Breast epithelium (tissue), 4 donors: ENCODE measurements at regions not wholly inside any gene's neighbourhood (a gene's known extent, or its start where the extent isn't known, plus 50 kb on each side); places are given as distances from the start of the nearest gene placed in this dataset.

Experiments used
- DNase-seq, 2 donors: peaks; one replicate each; pipeline ENCODE4 v3.0.0-alpha.2; 2019; ENCODE audit warnings: low spot score in 2 of 2
- H3K27ac ChIP-seq, 2 donors: fragments of 200-600 bp; sonication (generic) in 1 of 2; one replicate each; pipeline ENCODE4 v1.5.1; 2016 to 2019; ENCODE audit warnings: mild to moderate bottlenecking in 1 of 2
- H3K27me3 ChIP-seq, 2 donors: fragments of 200-600 bp; sonication (generic) in 1 of 2; one replicate each; pipeline versions ENCODE4 v1.5.1 to v1.6.0; 2017 to 2019; ENCODE audit warnings: control low read depth in 1 of 2, mild to moderate bottlenecking in 1 of 2
- H3K36me3 ChIP-seq: fragments of 200-600 bp; one replicate; pipeline ENCODE4 v1.5.1; 2019
- H3K4me1 ChIP-seq, 2 donors: fragments of 200-600 bp; sonication (generic); one replicate each; pipeline ENCODE4 v1.5.1; 2016 to 2019; ENCODE audit warnings: control low read depth in 1 of 2
- H3K4me3 ChIP-seq, 3 donors: fragments of 200-600 bp; sonication (generic); 1 replicate in 2 of 3; 2 replicates in 1 of 3; pipeline ENCODE4 v1.5.1; 2016 to 2019; ENCODE audit warnings: mild to moderate bottlenecking in 3 of 3, moderate library complexity in 2 of 3
- H3K9me3 ChIP-seq, 2 donors: fragments of 200-600 bp; sonication (generic) in 1 of 2; one replicate each; pipeline ENCODE4 v1.5.1; 2016 to 2019; ENCODE audit warnings: control low read depth in 1 of 2
- POLR2A ChIP-seq: fragments of 450-650 bp; IDR thresholded peaks from one replicate; pipeline ENCODE4 v1.6.1; 2016; ENCODE audit warnings: antibody characterized with exemption, mild to moderate bottlenecking, moderate library complexity
- POLR2AphosphoS5 ChIP-seq, 3 donors: sonication (generic); formaldehyde crosslinking; IDR thresholded peaks; one replicate each; pipeline ENCODE4 v1.6.1; 2017; ENCODE audit warnings: antibody characterized with exemption in 3 of 3
- intact Hi-C: fragments of 100-400 bp; cut with DNase I; formaldehyde crosslinking; loops from one replicate; pipeline ENCODE4 v1.15.1; 2023; ENCODE audit warnings: low total_unique reads
- TF ChIP-seq, protein P1 (sequence below), 3 donors: fragments of 450-650 bp; IDR thresholded peaks; one replicate each; pipeline ENCODE4 v1.5.1; 2016 to 2017; ENCODE audit warnings: antibody characterized with exemption in 3 of 3, mild to moderate bottlenecking in 3 of 3, moderate library complexity in 3 of 3

DNA sequence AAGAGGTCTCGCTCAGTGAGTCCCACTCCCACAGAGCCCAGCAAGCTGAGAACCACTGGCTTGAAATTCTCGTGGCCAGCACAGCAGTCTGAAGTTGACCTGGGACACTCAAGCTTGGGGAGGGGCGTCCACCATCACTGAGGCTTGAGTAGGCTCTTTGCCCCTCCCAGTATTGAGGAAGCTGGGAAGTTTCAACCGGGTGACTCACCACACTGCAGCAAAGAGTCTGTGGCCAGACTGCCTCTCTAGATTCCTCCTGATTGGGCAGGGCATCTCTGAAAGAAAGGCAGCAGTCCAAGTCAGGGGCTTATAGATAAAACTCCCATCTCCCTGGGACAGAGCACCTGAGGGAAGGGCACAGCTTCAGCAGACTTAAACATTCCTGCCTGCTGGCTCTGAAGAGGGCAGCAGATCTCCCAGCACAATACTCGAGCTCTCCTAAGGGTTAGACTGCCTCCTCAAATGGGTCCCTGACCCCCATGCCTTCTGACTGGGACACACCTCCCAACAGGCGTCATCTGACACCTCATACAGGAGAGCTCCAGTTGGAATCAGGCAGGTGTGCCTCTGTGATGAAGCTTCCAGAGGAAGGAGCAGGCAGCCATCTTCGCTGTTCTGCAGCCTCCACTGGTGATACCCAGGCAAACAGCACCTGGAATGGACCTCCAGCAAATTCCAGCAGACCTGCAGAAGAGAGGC is 970.9 kb upstream of the LRRN3 start:
- no peak overlapping the region for H3K27ac ChIP-seq
- intact Hi-C loops: no loop called here
- H3K4me1 ChIP-seq: no peaks in the 10 kb centered on the region
- TF ChIP-seq, protein P1, sequence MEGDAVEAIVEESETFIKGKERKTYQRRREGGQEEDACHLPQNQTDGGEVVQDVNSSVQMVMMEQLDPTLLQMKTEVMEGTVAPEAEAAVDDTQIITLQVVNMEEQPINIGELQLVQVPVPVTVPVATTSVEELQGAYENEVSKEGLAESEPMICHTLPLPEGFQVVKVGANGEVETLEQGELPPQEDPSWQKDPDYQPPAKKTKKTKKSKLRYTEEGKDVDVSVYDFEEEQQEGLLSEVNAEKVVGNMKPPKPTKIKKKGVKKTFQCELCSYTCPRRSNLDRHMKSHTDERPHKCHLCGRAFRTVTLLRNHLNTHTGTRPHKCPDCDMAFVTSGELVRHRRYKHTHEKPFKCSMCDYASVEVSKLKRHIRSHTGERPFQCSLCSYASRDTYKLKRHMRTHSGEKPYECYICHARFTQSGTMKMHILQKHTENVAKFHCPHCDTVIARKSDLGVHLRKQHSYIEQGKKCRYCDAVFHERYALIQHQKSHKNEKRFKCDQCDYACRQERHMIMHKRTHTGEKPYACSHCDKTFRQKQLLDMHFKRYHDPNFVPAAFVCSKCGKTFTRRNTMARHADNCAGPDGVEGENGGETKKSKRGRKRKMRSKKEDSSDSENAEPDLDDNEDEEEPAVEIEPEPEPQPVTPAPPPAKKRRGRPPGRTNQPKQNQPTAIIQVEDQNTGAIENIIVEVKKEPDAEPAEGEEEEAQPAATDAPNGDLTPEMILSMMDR (IDR thresholded peaks at IDR 0.05): no peak
- no peak for TF ChIP-seq POLR2A
- TF ChIP-seq POLR2AphosphoS5 (IDR thresholded peaks at IDR 0.05): no peak
- no peak for DNase-seq
- H3K27me3 ChIP-seq: no peaks in the 10 kb centered on the region
- no peak overlapping the region for H3K4me3 ChIP-seq
- H3K36me3 ChIP-seq: no peaks in the 10 kb centered on the region
- H3K9me3 ChIP-seq: peaks cover 0 to 10% of the 10 kb centered on the region in 2 donors

DNA sequence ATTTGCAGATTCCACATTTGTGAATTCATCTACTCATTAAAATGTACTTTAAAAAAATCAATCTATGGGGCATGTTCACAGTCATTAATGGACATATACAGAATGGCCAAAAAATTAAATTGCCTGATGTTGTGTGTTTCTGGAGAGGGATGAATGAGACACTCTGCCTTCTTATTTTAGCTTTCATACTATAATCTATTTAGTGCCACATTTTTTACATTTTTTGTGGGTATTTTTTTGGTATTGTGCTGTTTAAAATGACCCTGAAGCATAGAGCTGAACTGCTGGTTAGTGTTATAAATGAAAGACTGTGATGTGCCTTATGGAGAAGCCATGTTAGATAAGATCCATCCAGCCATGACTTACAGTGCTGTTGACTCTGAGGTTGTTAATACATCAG is 961.8 kb upstream of the LRRN3 start:
- TF ChIP-seq POLR2AphosphoS5 (IDR thresholded peaks at IDR 0.05): no peak
- TF ChIP-seq, protein P1 (IDR thresholded peaks at IDR 0.05): no peak
- no peak for TF ChIP-seq POLR2A
- intact Hi-C loops: no loop called here
- Histone ChIP-seq H3K4me1 (no peaks in the 10 kb centered on the region), H3K27ac (no peak overlapping the region), H3K4me3 (no peak overlapping the region), H3K36me3 (no peaks in the 10 kb centered on the region), H3K27me3 (no peaks in the 10 kb centered on the region), H3K9me3 (no peaks in the 10 kb centered on the region)
- DNase-seq: no peak

DNA sequence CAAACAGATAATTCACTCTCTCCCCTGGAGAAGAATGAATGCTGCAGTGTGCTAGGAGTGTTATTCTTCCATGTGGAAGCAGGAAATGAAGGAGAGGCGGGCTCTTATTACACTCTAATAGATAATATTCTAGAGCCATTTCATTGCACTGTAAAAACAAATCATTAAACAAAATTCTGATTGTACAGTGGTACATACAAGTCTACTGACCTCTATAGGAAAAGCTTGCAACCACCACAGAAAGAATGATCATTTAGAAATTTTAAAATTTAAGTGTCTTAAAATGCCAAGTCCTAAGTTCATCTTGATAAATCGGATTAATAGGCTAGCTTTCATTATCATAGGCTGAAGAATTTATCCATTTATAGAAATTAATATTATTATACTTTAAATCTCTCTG is 960.3 kb upstream of the LRRN3 start:
- H3K36me3 ChIP-seq: no peaks in the 10 kb centered on the region
- H3K27me3 ChIP-seq: no peaks in the 10 kb centered on the region
- DNase-seq: no peak
- TF ChIP-seq, protein P1 (IDR thresholded peaks at IDR 0.05): no peak
- TF ChIP-seq POLR2AphosphoS5 (IDR thresholded peaks at IDR 0.05) (no peak), POLR2A (no peak)
- no peak overlapping the region for H3K27ac ChIP-seq
- no peaks in the 10 kb centered on the region for H3K9me3 ChIP-seq
- H3K4me1 ChIP-seq: no peaks in the 10 kb centered on the region
- H3K4me3 ChIP-seq: no peak overlapping the region
- intact Hi-C loops: no loop called here

DNA sequence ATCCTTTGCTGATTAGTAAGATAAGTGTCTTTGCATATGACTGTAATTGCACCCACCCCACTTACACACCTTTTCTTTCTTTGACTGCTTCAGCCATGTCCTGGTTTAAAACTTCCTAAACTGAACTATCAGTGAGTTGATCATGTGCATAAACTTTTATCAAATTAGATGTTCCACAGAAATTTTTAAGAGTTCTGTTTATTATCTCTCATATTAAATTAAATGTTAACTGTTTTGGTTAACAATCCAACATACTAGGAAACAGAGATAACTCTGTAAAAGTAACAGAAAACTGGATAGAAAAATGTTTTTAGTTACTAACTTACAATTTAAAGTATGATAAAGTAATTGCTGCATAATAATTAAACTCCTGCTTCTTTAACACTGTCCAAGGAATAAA is 959.6 kb upstream of the LRRN3 start:
- TF ChIP-seq POLR2A: no peak
- TF ChIP-seq POLR2AphosphoS5 (IDR thresholded peaks at IDR 0.05): no peak
- TF ChIP-seq, protein P1 (IDR thresholded peaks at IDR 0.05): no peak
- Histone ChIP-seq H3K4me3 (no peak overlapping the region), H3K27ac (no peak overlapping the region), H3K9me3 (no peaks in the 10 kb centered on the region), H3K36me3 (no peaks in the 10 kb centered on the region), H3K27me3 (no peaks in the 10 kb centered on the region), H3K4me1 (no peaks in the 10 kb centered on the region)
- intact Hi-C loops: no loop called here
- DNase-seq: no peak

DNA sequence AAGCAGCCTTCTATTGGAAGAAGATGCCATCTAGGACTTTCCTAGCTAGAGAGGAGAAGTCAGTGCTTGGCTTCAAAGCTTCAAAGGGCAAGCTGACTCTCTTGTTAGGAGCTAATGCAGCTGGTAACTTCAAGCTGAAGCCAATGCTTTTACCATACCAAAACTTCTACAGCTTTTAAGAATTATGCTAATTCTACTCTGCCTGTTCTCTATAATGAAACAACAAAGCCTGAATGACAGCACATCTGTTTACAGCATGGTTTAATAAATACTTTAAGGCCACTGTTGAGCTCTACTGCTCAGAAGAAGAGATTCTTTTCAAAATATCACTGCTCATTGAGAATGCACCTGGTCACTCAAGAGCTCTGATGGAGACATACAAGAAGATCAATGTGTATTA is 951.9 kb upstream of the LRRN3 start:
- DNase-seq: no peak
- intact Hi-C loops: no loop called here
- TF ChIP-seq, protein P1 (IDR thresholded peaks at IDR 0.05): no peak
- TF ChIP-seq POLR2A (no peak), POLR2AphosphoS5 (IDR thresholded peaks at IDR 0.05) (no peak)
- no peaks in the 10 kb centered on the region for H3K4me1 ChIP-seq
- H3K27ac ChIP-seq: no peak overlapping the region
- H3K9me3 ChIP-seq: no peaks in the 10 kb centered on the region
- no peak overlapping the region for H3K4me3 ChIP-seq
- H3K36me3 ChIP-seq: no peaks in the 10 kb centered on the region
- H3K27me3 ChIP-seq: no peaks in the 10 kb centered on the region
